HG03558 (cell line): ENCODE measurements at regions not wholly inside any gene's neighbourhood (a gene's known extent, or its start where the extent isn't known, plus 50 kb on each side); places are given as distances from the start of the nearest gene placed in this dataset.
"Not testable (repeated sequence)": the region's sequence is repeated elsewhere in the genome, so short reads cannot be mapped to it uniquely, and the experiment has no call there.

Source experiments
- ATAC-seq: cut with Tn5 transposase; IDR thresholded peaks from one replicate; pipeline ENCODE4 v1.9.1; 2021; ENCODE audit warnings: moderate number of reproducible peaks; ENCODE audit not compliant: unreplicated experiment; ENCODE audit errors: extremely low read depth

GRCh38 chr4:141502755-141503154, 133.6 kb upstream of the IL15 start:
- ATAC-seq = no peak

GRCh38 chr4:141503260-141503659, 133.1 kb upstream of the IL15 start:
- no peak for ATAC-seq

- no peak for ATAC-seq
Measured at GRCh38 chr4:141511055-141511454, 125.3 kb upstream of the IL15 start.

DNA sequence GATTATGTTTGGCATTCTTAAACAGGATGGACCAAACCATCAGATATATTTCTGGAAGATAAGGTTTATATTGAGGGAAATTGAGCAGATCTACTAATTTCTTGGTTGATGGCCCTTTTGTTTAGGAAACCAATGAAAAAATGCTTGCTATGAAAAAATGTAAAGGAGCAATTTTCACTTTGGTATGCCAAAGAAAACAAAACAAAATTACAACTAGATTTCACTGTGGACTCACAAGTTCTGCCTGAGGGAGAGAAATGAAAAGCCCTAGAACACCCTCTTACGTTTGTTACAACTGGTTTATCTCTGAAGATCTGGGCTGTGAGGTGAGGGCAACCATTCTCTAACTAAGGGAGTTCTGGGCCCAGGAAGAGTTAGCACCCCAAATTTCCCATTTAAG, 122.5 kb upstream of the IL15 start:
- no peak for ATAC-seq

- ATAC-seq = no peak
Measured at GRCh38 chr4:141518222-141518621, 118.2 kb upstream of the IL15 start.

DNA sequence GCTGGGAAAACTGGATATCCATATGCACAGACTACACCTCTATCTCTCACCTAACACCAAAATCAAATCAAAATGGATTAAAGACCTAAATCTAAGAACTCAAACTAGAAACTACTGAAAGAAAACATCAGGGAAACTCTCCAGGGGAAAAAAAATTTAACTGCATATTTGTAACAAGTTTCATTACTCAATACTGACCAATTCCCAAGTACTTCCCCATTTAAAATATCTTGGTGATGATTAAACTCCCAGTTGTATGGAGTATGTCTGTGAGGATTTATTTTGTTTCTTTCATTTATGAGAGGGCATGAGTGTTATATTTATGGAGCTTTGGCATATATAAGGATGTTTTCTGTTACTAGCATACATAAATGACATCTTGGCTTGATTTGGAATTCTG, 112.3 kb upstream of the IL15 start:
- no peak for ATAC-seq

- ATAC-seq = no peak
Measured at GRCh38 chr4:141524841-141525240, 111.5 kb upstream of the IL15 start.

- no peak for ATAC-seq
Measured at GRCh38 chr4:141530627-141531026, 105.8 kb upstream of the IL15 start.

- ATAC-seq = no peak
Measured at GRCh38 chr4:141534985-141535384, 101.4 kb upstream of the IL15 start.

DNA sequence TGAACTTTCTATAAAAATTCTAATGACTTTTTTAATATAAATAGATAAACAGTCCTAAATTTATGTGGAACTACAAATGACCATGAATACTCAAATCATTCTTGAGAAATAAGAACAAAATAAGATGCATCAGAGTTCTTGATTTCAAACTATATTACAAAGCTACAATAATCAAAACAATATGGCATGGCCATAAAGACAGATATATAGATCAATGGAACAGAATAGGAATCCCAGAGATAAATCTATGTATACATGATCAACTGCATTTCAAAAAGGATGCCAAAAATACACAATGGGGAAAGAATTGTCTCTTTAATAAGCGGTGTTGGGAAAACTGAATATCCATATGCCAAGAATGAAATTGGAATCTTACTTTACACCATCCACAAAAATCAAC, 98.4 kb upstream of the IL15 start:
- ATAC-seq = no peak

DNA sequence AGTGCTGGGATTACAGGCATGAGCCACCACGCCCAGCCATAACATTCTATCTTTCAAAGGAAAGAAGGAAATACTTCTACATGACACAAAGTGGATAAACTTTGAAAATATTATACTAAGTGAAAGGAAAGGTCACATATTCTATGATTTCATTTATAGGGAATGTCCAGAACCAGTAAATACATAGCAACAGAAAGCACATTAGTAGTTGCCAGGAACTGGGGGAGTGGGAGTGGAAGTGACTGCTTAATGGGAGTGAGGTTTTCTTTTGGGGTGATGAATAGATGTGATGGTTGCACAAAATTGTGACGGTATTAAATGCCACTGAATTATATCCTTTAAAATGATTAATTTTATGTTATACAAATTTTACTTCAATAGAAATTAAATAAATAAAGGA, 95.7 kb upstream of the IL15 start:
- ATAC-seq = no peak

DNA sequence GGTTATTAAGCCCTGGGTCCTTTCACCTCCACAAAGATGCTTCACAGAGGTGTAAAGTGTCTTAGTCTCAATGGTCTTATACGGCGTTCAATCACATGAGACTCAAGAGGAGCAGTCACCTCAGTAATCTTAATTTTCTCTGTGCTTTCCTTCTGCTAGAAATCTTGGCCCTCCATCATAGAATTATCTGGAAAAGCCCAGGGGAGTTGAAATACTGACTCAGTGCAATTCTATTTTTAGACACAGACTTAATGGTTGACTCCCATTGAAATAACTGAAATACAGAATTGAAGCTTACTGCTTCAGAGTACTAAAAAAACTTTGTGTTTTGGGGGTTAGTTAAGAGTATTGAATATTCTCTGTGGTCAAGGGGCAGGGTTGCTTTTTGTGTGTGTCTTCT, 94.5 kb upstream of the IL15 start:
- no peak for ATAC-seq

- ATAC-seq = no peak
Measured at GRCh38 chr4:141543176-141543575, 93.2 kb upstream of the IL15 start.

GRCh38 chr4:141543706-141544105, 92.7 kb upstream of the IL15 start:
- ATAC-seq = no peak

GRCh38 chr4:141548791-141549190, 87.6 kb upstream of the IL15 start:
- no peak for ATAC-seq

GRCh38 chr4:141560056-141560455, 76.3 kb upstream of the IL15 start:
- ATAC-seq = no peak

DNA sequence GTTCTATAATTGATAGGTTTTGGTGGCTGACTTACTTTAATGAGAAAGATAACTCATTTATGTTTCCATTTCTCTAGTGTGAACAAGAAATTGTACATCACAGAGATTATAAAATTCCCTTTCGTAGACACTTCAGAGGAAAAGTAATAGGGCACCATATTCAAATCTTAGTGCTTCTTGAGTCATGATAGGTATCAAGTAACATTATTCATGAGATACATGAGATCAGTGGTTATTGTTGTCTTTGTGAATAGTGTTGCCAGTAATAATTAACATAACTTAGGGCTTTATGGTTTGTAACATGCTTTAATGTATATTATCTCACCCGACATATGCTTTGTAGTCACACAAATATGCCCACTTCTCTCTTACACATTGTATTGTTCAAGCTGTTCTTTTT, 73.7 kb upstream of the IL15 start:
- ATAC-seq = no peak

DNA sequence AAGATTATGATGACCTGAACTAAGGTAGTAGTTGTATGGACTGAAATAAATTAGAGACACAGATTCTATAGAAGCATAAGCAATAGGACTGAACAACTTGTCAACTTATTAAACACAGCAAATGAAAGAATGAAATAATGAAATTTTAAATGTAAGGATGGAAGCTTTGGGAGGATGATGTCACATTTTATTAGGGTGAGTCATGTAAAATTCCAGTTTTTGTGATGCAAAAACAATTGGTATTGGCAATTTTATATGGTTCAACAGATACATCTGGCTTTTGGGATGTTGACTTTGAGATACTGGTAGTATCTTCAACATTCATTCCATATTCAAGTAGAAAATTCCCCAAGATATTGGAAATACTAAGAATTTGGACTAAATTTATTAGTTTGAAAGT, 72.7 kb upstream of the IL15 start:
- ATAC-seq = no peak

GRCh38 chr4:141564961-141565360, 71.4 kb upstream of the IL15 start:
- not testable (repeated sequence) for ATAC-seq

DNA sequence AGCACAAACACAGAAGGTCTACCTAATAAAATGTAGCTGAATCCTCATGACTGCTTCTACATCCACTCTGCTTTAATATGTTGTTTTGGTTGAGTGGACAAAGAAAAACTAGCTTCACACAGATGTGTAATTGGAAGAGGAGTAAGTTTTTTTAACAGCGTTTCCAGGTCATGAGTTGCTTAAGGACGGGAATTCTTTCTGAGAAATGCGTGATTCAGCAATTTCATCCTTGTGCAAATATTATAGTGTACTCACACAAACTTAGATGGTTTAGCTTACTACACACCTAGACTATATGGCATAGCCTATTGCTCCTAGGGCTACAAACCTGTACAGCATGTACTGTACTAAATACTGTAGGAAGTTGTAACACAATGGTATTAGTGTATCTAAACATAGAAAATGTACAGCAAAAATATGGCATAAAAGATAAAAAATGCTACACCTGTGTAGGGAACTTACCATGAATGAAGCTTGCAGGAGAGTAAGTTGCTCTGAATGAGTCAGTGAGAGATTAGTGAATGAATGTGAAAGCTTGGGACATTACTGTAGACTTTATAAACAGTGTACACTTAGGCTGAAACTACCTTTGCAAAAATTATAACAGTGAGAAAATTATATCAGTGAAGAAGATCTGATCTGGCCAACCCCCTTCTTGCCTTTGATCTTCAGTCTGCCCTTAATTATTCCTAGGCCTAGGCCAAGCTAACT, 70.8 kb upstream of the IL15 start:
- no peak for ATAC-seq

- ATAC-seq = no peak
Measured at GRCh38 chr4:141567326-141567915, 69.0 kb upstream of the IL15 start.

GRCh38 chr4:141569141-141569540, 67.2 kb upstream of the IL15 start:
- ATAC-seq = no peak
